ENCODE measurements at regions not wholly inside any gene's neighbourhood (a gene's known extent, or its start where the extent isn't known, plus 50 kb on each side); places are given as distances from the start of the nearest gene placed in this dataset.
A peak's percentile ranks its signal among the peaks of the same experiment; 100 is the strongest.

- TF ChIP-seq, protein P1, sequence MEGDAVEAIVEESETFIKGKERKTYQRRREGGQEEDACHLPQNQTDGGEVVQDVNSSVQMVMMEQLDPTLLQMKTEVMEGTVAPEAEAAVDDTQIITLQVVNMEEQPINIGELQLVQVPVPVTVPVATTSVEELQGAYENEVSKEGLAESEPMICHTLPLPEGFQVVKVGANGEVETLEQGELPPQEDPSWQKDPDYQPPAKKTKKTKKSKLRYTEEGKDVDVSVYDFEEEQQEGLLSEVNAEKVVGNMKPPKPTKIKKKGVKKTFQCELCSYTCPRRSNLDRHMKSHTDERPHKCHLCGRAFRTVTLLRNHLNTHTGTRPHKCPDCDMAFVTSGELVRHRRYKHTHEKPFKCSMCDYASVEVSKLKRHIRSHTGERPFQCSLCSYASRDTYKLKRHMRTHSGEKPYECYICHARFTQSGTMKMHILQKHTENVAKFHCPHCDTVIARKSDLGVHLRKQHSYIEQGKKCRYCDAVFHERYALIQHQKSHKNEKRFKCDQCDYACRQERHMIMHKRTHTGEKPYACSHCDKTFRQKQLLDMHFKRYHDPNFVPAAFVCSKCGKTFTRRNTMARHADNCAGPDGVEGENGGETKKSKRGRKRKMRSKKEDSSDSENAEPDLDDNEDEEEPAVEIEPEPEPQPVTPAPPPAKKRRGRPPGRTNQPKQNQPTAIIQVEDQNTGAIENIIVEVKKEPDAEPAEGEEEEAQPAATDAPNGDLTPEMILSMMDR (conservative IDR thresholded peaks at IDR 0.05; ENCODE audit: low read length): no peak
- peak; percentile 98 for DNase-seq (ENCODE audit: low read depth)
- no peak overlapping the region; the same call in 1 of the 2 replicates for H3K4me3 ChIP-seq (ENCODE audit: low read length)
These were observed 404.8 kb downstream of the MEIS1 start for GRCh38 chr2:66839551-66840320.

- no peak overlapping the region; the same call in 1 of the 2 replicates for H3K4me3 ChIP-seq (ENCODE audit: low read length)
- TF ChIP-seq, protein P1 (conservative IDR thresholded peaks at IDR 0.05; ENCODE audit: low read length): no peak
- DNase-seq (ENCODE audit: low read depth): peak; percentile 82
These were observed 405.5 kb downstream of the MEIS1 start for GRCh38 chr2:66840321-66841002.

- DNase-seq (ENCODE audit: low read depth): no peak
- TF ChIP-seq, protein P1 (conservative IDR thresholded peaks at IDR 0.05; ENCODE audit: low read length): no peak
- H3K4me3 ChIP-seq (ENCODE audit: low read length): no peak overlapping the region
These were observed 408.9 kb downstream of the MEIS1 start for GRCh38 chr2:66843847-66844246.

GRCh38 chr2:66845307-66845706 lies 410.4 kb downstream of the MEIS1 start:
- TF ChIP-seq, protein P1 (conservative IDR thresholded peaks at IDR 0.05; ENCODE audit: low read length): no peak
- H3K4me3 ChIP-seq (ENCODE audit: low read length): no peak overlapping the region
- peak; percentile 51 for DNase-seq (ENCODE audit: low read depth)

- no peak overlapping the region for H3K4me3 ChIP-seq (ENCODE audit: low read length)
- TF ChIP-seq, protein P1 (conservative IDR thresholded peaks at IDR 0.05; ENCODE audit: low read length): no peak
- DNase-seq (ENCODE audit: low read depth): no peak
These were observed 412.0 kb downstream of the MEIS1 start for GRCh38 chr2:66846887-66847286.

- no peak for DNase-seq (ENCODE audit: low read depth)
- H3K4me3 ChIP-seq (ENCODE audit: low read length): no peak overlapping the region
- TF ChIP-seq, protein P1 (conservative IDR thresholded peaks at IDR 0.05; ENCODE audit: low read length): no peak
These were observed 414.3 kb downstream of the MEIS1 start for GRCh38 chr2:66849153-66849755.

All from AG10803 (cell line).